ENCODE measurements at regions not wholly inside any gene's neighbourhood (a gene's known extent, or its start where the extent isn't known, plus 50 kb on each side); places are given as distances from the start of the nearest gene placed in this dataset.

GRCh38 chr3:150264561-150265279 is 143.4 kb upstream of the TSC22D2 start:
- no peak for DNase-seq

DNA sequence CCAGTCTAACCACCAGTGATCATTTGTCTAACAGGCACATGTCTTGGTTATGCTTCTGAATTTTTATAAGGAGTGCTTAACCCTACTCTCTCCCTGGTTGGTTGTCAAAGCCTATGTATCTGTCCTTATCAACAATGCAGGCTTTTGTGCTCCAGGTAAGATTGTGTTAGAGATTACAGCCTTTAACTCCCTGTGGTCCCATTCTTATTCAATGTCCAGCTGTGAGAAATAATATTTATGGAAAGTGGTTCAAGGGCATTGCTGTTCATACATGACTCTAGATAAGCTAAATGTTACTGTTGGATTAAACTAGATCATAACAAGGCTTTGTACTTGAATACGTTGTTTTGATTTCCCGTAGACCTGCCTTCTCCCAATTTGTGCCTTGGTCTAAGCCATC is 146.1 kb upstream of the TSC22D2 start:
- no peak for DNase-seq

DNA sequence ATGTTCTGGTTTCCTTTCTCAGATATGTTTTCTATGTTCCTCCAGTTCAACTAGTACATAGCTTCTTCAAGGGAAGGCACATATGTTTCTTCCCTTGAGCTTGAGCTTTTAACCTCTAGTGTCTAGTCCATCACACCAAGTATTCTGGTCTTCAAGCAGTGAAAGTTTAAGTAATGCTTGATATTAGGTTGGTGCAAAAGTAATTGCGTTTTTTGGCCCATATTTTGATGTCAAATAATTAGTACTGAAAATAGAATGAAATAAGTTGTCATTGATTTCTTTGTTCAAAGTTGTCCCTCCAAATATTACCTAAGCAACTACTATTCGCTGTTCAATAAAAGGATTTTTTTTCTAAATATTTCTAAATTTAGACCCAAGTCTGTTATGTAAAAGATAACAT is 146.7 kb upstream of the TSC22D2 start:
- DNase-seq: no peak

DNA sequence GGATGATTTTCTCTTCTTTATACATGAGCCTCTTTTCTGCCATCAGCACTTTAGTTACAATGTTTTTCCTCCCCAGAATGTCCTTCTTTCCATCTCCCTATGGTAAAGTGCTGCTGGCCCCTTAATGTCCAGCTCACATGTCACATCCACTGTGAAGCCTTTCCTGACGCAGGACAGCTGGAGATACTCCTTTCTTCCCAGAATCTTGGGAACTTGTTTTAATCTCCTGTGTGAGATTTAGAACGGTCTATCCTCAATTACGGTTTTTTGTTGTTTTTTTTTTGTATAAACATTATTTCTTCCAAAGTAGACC is 147.7 kb upstream of the TSC22D2 start:
- no peak for DNase-seq

- no peak for DNase-seq
Observed at GRCh38 chr3:150259526-150260397, 148.3 kb upstream of the TSC22D2 start.

GRCh38 chr3:150256782-150257181 is 151.3 kb upstream of the TSC22D2 start:
- no peak for DNase-seq

DNA sequence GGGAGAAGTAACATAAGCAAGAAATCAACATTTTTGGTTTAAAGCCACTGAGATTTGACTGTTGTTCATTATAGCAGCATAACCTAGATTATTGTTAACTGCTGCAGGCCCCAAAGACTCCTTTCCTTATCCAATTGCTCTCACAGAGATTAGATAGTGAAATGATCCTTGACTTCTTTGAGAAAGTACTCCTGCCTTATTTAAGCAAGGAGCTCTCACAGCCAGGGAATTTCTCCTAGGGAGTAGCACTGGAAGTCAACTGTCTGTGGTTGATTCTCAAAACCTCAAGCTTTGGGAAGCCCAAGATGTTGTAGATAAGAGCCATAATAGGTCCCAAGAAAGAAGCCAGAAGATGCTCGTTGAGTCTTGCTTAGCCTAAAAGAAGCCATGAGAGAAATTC is 151.8 kb upstream of the TSC22D2 start:
- no peak for DNase-seq

DNA sequence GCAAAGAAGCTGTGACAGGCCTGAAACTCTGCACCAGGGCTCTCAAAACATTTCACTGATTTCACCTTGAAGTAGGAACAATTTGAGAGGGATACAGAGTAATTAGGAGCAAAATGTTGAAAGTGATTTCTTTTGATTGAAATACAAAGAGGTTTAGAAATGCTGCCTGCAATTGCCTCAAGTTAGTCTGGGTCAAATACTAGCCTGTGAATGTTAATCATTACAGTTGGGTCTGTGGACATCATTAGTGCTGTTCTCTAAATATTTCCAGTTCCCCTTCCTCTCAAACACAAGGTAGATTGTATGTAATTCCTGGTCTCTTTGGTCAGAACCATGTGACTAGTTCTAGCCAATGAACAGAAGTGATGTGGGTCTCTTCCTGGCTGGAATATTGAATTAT is 152.3 kb upstream of the TSC22D2 start:
- DNase-seq: no peak

DNA sequence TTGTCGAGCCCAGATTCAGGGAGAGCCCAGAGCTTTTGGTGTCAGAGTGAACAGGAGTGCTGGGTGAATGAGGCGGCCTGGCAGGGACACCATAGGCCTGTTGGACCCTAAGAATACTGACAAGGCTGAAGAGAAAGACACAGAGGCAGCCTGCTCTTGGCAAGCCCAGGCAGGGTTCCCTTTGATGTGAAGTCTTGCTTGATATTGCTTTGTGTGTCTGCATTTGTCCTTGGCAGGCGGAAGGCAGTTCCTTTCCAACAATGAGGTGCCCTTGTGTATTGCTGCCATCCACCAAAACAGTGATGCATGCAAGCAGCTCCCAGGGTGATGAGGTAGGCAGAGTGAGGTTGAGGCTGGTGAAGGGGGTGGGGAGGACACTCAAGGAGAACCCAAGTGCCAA is 152.7 kb upstream of the TSC22D2 start:
- no peak for DNase-seq

- DNase-seq: no peak
Observed at GRCh38 chr3:150254309-150254708, 153.8 kb upstream of the TSC22D2 start.

GRCh38 chr3:150253622-150254021 is 154.5 kb upstream of the TSC22D2 start:
- no peak for DNase-seq

- DNase-seq: no peak
Observed at GRCh38 chr3:150252462-150252861, 155.6 kb upstream of the TSC22D2 start.

DNA sequence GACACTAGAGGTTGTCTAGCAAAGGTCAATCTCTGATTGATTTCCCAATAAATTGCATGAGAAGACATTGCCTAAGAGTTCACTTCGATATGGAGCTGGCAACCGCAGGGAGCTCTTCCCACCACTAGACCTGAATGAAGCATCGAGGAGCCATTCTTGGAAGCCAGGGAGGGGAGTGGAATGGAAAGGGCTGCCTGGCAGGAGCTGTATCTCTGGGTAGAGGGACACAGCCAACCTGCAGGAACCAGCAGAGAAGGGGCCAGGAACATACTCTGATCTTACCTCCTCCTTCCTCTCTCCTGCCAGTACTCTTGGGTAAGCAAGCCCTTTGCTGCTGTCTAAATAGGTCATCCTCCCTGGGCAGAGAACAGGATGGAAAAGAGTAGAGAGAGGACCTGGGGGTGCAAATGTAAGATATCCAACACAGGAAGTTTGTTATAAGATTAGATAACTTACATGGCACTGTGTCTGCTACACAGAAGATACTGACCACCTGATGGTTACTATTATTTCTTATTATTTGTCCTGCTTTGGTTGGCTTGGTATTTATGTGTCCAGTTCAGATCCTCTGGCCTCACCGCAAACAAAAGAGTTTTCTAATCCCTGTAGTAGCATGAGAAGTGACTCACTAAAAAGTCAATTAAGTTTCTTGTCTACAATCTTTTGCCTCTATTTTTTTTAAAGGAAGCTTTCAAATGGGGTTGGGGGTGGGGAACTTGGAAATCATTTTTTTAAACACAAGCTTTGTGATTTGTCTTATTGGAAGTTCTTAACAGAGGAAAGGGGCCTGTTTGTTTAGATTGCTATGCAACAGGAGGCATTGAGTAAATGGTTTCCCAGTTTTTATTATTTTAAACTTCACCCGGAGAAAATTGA is 156.7 kb upstream of the TSC22D2 start:
- no peak for DNase-seq

GRCh38 chr3:150249779-150250470 is 158.2 kb upstream of the TSC22D2 start:
- DNase-seq: no peak

DNA sequence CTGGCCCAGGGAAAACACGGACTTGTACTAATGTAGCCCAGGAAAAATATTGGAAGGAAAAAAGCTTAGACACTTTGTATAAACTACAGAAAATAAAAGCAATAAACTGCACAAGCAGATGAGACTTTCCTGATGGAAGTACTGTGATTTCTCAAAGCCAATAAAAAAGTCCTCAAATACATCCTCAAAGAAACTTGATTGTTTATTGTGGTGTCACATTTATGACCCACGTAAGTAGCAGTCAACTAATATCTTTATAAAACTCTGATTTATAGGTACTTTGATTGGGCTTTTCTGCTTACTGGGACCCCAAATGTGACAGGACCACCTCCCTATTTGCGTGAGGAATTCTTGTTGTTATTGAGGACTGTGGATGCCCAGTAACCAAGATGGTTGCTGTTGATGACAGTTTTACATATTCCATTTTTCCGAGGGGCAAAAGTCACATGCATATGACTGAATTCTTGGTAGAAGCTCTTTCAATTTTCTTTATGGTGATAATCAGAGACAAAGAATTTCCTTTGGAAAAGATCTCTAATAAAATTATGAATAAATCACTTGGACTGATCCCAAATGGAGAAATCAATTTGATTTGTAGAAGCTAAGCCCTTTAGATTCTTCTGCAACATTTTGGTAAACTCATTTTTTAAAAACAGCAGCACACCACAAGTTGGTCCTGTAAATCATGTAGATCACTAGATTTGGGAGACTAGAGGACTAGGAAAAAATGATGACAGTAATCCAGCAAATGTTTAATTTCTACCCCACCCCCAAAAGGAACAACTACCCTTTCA is 159.0 kb upstream of the TSC22D2 start:
- no peak for DNase-seq

GRCh38 chr3:150248116-150248887 is 159.8 kb upstream of the TSC22D2 start:
- no peak for DNase-seq

- DNase-seq: no peak
Observed at GRCh38 chr3:150247441-150247840, 160.7 kb upstream of the TSC22D2 start.

GRCh38 chr3:150243466-150243865 is 164.6 kb upstream of the TSC22D2 start:
- no peak for DNase-seq

DNA sequence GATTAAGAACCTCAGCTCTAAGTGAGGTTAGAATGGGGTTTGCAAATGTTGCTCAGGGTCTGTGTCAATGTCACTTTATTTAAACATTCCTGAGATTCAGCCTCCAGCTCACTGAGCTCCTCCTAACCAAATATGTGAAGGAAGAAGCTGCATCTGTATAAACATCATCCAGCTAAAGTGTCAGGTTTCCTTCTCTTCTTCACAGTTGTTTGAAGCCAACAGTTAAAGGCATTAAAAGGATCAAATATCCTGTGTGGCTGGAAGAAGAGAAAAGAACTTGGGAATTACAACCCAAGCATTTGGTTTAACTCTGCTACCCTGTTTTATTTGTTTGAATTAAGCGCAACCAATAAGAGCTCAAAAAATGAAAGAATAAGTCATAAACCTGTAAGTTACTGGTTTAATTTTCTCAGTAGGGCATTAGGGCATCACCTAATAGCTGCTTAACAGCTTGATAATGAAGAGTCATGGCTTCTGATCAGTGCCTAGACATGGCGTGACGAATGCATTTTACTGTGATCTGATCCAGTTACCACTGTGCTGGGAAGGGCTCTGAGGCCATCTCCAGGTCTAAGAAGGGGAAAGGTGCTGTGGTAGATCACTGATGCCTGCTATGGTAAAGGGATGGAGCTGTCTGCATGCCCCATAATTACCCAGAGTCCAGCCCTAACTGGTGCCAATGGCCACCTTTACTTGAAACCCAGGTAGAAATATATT is 165.7 kb upstream of the TSC22D2 start:
- no peak for DNase-seq

GRCh38 chr3:150240891-150241290 is 167.2 kb upstream of the TSC22D2 start:
- no peak for DNase-seq

DNA sequence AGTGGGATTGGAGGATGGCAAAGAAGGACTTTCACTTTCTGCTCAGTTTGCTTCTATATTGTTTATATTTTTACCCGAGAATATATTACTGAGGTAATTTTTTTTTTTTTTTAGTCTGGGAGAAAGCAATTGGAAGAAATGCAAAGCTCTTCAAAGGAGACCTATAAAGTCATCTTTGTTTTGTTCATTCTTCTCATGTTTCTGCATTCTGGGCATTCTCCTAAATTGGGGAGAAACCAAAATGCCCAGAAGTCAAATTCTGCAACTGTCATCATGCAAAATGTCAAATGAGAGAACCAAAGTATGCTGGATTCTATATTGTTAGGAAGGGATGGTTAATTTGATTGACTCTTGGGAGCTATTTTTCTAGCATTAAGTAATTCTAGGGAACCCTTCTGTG is 168.3 kb upstream of the TSC22D2 start:
- no peak for DNase-seq

Measured in stimulated activated CD4-positive, alpha-beta T cell treated with anti-CD3 and anti-CD28 coated beads, Interleukin-15, amount 100 ng/mL, for 24 hours (primary cell).